K562 (cell line): ENCODE measurements at regions not wholly inside any gene's neighbourhood (a gene's known extent, or its start where the extent isn't known, plus 50 kb on each side); places are given as distances from the start of the nearest gene placed in this dataset.

ENCODE experiments used
- ARID2 ChIP-seq: fragments of 450-650 bp; IDR thresholded peaks from 2 replicates; pipeline ENCODE4 v1.6.1; 2017; ENCODE audit warnings: antibody characterized with exemption, mild to moderate bottlenecking
- ZNF561 ChIP-seq: fragments of 450-650 bp; formaldehyde crosslinking; conservative IDR thresholded peaks from 2 replicates; pipeline ENCODE4 v1.4.0; 2020; ENCODE audit warnings: mild to moderate bottlenecking, moderate library complexity
- TF ChIP-seq, protein P1 (sequence below): fragments of 450-650 bp; IDR thresholded peaks from 2 replicates; pipeline ENCODE4 v1.6.1; 2016; ENCODE audit warnings: mild to moderate bottlenecking, moderate library complexity
- TF ChIP-seq, protein P2 (sequence below), 2 experiments: fragments of 450-650 bp in 1 of 2; sonication (generic) in 1 of 2; formaldehyde crosslinking in 1 of 2; IDR thresholded peaks; 2 replicates each; pipeline versions ENCODE4 v1.7.1 to v1.9.0; 2016 to 2022; ENCODE audit warnings: inconsistent platforms in 1 of 2, mild to moderate bottlenecking in 1 of 2, missing genetic modification reagents in 1 of 2

DNA sequence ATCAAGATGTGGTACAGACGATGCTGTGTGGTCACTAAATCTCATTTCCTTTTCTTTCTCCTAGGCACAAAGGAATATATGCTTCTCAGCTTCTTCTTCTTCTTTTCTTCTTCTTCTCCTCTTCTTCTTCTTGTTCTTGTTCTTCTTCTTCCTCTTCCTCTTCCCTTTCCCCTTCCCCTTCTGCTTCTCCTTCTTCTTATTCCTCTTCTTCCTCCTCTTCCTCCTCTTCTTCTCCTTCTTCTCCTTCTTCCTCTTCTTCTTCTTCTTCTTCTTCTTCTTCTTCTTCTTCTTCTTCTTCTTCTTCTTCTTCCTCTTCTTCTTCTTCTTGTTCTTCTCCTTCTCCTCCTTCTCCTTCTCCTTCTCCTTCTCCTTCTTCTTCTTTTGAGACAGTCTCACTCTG, 190.4 kb upstream of the DTNBP1 start (continued):
- TF ChIP-seq, protein P1, sequence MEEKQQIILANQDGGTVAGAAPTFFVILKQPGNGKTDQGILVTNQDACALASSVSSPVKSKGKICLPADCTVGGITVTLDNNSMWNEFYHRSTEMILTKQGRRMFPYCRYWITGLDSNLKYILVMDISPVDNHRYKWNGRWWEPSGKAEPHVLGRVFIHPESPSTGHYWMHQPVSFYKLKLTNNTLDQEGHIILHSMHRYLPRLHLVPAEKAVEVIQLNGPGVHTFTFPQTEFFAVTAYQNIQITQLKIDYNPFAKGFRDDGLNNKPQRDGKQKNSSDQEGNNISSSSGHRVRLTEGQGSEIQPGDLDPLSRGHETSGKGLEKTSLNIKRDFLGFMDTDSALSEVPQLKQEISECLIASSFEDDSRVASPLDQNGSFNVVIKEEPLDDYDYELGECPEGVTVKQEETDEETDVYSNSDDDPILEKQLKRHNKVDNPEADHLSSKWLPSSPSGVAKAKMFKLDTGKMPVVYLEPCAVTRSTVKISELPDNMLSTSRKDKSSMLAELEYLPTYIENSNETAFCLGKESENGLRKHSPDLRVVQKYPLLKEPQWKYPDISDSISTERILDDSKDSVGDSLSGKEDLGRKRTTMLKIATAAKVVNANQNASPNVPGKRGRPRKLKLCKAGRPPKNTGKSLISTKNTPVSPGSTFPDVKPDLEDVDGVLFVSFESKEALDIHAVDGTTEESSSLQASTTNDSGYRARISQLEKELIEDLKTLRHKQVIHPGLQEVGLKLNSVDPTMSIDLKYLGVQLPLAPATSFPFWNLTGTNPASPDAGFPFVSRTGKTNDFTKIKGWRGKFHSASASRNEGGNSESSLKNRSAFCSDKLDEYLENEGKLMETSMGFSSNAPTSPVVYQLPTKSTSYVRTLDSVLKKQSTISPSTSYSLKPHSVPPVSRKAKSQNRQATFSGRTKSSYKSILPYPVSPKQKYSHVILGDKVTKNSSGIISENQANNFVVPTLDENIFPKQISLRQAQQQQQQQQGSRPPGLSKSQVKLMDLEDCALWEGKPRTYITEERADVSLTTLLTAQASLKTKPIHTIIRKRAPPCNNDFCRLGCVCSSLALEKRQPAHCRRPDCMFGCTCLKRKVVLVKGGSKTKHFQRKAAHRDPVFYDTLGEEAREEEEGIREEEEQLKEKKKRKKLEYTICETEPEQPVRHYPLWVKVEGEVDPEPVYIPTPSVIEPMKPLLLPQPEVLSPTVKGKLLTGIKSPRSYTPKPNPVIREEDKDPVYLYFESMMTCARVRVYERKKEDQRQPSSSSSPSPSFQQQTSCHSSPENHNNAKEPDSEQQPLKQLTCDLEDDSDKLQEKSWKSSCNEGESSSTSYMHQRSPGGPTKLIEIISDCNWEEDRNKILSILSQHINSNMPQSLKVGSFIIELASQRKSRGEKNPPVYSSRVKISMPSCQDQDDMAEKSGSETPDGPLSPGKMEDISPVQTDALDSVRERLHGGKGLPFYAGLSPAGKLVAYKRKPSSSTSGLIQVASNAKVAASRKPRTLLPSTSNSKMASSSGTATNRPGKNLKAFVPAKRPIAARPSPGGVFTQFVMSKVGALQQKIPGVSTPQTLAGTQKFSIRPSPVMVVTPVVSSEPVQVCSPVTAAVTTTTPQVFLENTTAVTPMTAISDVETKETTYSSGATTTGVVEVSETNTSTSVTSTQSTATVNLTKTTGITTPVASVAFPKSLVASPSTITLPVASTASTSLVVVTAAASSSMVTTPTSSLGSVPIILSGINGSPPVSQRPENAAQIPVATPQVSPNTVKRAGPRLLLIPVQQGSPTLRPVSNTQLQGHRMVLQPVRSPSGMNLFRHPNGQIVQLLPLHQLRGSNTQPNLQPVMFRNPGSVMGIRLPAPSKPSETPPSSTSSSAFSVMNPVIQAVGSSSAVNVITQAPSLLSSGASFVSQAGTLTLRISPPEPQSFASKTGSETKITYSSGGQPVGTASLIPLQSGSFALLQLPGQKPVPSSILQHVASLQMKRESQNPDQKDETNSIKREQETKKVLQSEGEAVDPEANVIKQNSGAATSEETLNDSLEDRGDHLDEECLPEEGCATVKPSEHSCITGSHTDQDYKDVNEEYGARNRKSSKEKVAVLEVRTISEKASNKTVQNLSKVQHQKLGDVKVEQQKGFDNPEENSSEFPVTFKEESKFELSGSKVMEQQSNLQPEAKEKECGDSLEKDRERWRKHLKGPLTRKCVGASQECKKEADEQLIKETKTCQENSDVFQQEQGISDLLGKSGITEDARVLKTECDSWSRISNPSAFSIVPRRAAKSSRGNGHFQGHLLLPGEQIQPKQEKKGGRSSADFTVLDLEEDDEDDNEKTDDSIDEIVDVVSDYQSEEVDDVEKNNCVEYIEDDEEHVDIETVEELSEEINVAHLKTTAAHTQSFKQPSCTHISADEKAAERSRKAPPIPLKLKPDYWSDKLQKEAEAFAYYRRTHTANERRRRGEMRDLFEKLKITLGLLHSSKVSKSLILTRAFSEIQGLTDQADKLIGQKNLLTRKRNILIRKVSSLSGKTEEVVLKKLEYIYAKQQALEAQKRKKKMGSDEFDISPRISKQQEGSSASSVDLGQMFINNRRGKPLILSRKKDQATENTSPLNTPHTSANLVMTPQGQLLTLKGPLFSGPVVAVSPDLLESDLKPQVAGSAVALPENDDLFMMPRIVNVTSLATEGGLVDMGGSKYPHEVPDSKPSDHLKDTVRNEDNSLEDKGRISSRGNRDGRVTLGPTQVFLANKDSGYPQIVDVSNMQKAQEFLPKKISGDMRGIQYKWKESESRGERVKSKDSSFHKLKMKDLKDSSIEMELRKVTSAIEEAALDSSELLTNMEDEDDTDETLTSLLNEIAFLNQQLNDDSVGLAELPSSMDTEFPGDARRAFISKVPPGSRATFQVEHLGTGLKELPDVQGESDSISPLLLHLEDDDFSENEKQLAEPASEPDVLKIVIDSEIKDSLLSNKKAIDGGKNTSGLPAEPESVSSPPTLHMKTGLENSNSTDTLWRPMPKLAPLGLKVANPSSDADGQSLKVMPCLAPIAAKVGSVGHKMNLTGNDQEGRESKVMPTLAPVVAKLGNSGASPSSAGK, result 0 out of 2 replicates have a peak, but pooled peaks have one; percentile 17
- TF ChIP-seq, protein P2, sequence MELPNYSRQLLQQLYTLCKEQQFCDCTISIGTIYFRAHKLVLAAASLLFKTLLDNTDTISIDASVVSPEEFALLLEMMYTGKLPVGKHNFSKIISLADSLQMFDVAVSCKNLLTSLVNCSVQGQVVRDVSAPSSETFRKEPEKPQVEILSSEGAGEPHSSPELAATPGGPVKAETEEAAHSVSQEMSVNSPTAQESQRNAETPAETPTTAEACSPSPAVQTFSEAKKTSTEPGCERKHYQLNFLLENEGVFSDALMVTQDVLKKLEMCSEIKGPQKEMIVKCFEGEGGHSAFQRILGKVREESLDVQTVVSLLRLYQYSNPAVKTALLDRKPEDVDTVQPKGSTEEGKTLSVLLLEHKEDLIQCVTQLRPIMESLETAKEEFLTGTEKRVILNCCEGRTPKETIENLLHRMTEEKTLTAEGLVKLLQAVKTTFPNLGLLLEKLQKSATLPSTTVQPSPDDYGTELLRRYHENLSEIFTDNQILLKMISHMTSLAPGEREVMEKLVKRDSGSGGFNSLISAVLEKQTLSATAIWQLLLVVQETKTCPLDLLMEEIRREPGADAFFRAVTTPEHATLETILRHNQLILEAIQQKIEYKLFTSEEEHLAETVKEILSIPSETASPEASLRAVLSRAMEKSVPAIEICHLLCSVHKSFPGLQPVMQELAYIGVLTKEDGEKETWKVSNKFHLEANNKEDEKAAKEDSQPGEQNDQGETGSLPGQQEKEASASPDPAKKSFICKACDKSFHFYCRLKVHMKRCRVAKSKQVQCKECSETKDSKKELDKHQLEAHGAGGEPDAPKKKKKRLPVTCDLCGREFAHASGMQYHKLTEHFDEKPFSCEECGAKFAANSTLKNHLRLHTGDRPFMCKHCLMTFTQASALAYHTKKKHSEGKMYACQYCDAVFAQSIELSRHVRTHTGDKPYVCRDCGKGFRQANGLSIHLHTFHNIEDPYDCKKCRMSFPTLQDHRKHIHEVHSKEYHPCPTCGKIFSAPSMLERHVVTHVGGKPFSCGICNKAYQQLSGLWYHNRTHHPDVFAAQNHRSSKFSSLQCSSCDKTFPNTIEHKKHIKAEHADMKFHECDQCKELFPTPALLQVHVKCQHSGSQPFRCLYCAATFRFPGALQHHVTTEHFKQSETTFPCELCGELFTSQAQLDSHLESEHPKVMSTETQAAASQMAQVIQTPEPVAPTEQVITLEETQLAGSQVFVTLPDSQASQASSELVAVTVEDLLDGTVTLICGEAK (IDR thresholded peaks at IDR 0.05), result no peak
- TF ChIP-seq, protein P2 (CRISPR knock-in tag; IDR thresholded peaks at IDR 0.05), result no peak
- TF ChIP-seq ZNF561, result no peak
- TF ChIP-seq ARID2, result peak; percentile 21; the same call in 1 of the 2 replicates
